GM19023 (cell line): ENCODE measurements at regions not wholly inside any gene's neighbourhood (a gene's known extent, or its start where the extent isn't known, plus 50 kb on each side); places are given as distances from the start of the nearest gene placed in this dataset.
"Not testable (repeated sequence)": the region's sequence is repeated elsewhere in the genome, so short reads cannot be mapped to it uniquely, and the experiment has no call there.

ENCODE experiments used
- ATAC-seq: cut with Tn5 transposase; IDR thresholded peaks from one replicate; pipeline ENCODE4 v1.9.1; 2021; ENCODE audit warnings: mild to moderate bottlenecking, moderate library complexity; ENCODE audit not compliant: unreplicated experiment

DNA sequence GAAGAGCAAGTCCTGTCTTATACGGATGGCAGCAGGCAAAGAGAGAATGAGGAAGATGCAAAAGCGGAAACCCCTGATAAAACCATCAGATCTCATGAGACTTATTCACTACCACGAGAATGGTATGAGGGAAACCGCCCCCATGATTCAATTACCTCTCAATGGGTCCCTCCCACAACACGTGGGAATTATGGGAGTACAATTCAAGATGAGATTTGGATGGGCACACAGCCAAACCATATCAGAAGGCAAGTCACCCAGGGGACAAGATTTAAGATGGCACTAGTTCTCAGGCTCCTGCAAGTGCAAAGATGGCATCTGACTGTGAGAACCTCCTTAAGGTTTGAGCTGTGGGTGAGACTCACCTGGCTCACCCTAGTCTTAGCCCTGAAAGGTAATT is 984.3 kb downstream of the AACS start:
- ATAC-seq: not testable (repeated sequence)

DNA sequence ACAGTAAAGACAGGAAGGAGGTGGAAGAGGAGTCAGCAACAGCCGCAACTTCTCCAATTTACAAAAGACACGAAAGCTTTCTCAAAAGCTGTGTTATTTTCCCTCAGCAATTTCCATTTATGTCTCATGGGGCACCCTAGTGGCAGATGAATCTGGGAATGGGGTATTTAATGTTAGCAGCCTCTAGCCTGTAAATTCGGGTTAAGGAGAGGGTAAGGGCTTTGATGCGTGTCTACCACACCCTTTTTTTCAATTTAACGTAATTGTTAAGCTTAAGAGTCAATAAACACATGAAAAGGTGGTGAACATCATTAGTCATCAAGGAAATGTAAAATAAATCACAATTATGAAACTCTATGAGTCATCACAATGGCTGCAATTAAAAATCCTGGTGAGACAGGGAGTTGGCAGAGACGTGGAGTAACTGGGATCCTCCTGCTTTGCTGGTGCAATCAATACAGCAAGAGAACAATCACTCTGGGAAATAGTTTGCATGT is 986.4 kb downstream of the AACS start:
- no peak for ATAC-seq

DNA sequence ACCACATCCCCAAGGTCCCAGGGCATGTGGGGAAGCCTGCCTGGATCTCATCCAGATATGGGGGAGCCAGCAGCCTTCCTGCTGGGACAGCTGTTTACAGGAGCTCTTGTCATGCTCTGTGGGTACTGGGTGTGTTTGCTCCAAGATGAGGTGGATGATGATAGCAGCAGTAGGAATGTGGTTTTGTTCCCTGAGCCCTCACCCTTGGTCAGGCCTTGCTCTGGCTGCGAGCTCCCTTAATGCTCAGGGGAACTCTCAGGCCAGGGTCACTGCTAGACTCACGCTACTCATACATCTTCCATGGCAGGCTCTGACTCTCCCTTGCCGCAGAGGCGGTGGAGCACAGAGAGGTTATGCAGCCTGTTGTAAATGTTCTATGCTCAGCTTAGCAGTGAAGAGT is 990.3 kb downstream of the AACS start:
- no peak for ATAC-seq

DNA sequence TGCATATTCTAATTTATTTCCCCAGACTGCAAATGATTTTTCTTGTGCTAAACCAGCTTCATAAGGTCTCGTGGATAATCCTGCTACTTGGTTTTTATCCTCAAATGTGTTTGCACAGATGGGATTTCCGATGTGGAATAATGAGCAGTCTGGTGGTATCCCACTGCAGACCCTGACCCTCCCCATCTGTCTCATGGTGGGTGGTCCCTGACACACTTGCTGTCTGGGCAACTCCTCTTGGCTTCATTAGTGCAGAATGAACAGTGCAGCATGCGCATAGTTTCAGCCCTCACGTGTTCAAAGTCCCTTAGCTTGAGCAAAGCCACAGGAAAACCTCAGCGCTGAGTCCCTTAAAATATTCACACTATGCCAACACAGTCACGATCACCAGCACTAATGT is 996.5 kb downstream of the AACS start:
- no peak for ATAC-seq

DNA sequence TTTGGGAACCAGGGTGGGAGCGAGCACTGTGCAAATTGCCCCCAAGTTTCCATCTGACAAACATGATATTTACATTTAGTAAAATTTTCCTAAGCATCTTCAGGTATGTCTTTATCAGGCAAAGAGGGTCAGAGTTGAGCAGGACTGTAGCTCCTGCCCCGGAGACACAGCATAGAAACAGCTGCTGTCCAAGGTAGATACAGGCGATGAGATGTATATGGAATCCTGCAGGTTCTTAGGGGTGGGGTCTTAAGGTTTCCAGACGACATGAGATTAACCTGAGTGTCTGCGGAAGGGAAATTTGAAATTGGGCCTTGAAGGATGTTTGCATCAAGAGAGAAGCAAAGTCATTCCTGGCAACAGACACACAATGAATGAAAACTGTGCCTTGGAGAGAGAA is 998.8 kb downstream of the AACS start:
- ATAC-seq: no peak

DNA sequence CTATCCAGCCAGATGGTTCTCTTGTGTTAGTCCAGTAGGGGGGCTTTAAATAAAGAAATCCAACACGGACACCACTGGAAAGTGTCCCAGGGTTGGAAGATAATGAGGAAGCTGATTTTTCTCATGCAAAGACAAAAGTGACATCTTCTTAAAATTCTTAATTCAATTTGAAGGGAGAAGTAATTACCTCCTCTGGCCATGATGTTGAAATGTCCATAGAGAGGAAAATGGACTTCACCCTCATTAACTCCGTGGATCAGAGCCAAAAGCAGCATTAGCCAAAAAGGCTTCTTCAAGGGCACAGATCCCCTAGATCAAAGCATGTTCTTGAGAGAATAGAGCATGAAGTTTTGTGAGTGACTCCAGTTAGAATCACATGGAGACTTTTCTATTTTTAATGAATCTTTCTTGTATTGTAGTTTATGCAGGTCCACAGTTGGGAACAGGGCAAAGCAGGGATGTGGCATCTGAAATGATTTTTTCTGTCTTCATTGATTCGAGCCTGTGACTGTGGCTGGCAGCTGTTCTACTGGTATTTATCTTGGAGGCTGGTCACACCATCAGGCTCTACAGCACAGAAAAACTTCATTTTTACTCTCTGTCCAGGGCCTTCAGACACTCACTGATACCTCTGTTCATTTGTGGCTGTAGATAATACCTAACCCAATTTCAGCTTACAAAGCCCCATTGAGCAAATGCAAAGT is 1002.5 kb downstream of the AACS start:
- ATAC-seq: no peak

DNA sequence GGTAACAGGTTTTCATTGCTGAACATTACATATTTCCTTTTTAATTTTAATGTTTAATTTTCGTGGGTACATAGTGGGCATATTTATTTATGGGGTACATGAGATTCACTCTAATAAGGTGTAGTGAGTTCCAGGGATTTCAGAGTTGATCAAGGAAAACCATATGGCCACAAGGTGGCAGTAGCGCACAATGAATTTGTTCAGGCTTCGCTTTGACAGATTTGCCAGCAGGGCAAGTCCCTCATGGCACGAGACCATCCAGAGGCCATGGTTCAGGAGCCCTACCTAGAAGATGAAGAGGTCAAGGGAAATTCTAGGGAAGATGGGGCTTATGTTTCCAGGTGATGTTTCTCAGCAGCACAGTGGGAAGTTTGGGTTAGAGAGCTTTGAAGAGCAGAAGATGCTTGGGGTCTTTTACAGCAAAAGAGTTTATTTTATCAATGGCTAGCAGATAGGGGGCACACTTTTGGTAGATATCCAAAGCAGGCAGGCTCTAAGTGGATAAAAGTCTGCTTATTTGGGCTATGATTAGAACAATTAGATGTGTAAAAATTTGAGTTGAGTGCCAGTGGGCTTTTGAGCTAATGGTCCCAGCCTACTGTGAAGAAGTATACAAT is 1004.4 kb downstream of the AACS start:
- ATAC-seq: no peak

DNA sequence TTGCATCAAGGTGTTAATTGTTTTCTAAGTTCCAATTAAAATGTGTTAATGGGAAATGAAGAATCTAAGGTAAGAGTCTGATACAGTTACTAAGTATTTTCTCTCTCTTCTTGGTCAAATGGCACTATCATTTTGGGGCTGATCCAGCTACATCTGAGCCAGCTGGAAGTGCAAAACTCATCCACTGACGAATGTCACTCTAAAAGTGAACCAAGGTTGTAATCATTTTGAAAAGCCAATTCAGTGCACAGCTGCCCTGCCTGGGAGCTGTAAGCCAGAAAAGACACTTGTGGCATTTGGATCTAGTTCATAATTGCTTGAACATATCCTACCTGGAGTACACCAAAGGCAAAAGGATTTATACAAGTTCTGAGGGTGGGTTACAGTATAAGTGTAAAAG is 1011.3 kb downstream of the AACS start:
- no peak for ATAC-seq

DNA sequence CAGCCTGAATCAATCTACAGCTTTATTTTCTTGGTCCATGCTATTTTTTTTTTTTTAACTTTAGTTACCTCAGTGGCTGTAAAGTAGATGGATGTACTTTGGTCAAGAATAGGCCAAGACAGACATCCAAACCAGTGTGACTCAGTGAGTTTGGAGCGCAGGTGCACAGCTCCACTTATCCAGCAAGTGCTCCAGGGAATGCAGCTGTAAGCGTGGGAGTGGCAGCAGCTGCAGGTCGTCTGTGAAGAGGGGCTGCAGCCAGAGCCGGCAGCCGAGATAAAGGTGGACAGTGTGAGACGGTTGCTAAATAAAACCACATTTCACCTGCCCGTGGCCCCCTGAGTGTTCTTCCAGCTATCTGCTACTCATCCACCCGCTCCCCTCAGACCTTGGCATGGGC is 1018.7 kb downstream of the AACS start:
- no peak for ATAC-seq

DNA sequence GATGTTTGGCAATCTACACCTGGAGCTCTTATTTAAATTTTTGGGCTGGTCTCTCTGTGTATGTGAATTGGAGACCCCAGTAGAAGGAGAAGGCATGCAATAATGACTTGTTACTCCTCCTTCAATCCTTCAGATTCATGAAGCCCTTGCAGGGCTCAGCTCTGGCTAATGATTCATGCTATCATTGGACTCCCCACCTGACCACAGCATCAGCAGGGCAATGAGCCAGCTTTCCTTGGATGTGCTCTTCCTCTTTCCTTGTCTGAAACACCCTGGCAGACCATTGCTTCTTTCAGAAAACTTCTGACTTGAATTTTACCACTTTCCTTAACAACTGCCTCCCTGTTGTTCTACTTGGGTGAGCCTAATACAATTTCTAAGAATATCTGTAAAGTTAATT is 1019.2 kb downstream of the AACS start:
- no peak for ATAC-seq

DNA sequence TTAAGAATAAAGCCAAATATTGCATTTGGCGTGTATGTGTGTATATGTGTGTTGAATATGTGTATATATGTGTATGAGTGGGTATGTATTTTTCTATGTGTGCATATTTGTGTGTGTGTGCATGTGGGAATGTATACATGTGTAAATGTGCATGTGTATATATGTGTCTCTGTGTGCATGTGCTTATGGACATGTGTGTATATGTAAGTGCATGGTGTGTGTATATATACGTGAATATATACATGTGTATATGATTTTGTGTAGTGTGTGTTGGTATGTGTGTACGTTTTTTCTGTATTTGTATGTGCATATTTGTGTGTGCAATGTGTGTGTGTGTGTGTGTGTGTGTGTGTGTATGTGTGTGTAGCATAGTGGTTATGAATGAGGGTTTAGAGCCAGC is 1021.0 kb downstream of the AACS start:
- ATAC-seq: no peak

DNA sequence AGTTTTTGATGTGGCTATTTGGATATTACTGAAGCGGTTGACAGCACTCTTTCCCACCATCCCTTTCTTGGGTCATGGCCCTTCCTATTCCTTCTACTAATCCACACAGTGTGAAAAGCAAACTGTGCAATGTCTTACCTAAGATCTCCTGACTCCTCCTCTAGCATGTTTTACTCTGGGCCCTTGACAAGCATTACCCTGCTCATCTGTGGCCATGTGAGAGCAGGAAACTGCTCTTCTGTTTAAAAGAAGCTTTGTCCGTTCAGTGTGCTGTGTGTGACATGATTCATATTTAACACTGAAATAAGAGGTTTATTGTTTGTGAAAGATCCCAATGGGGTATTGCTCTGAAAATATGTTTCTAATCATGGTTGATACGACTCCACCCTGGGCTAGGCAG is 1022.5 kb downstream of the AACS start:
- no peak for ATAC-seq

DNA sequence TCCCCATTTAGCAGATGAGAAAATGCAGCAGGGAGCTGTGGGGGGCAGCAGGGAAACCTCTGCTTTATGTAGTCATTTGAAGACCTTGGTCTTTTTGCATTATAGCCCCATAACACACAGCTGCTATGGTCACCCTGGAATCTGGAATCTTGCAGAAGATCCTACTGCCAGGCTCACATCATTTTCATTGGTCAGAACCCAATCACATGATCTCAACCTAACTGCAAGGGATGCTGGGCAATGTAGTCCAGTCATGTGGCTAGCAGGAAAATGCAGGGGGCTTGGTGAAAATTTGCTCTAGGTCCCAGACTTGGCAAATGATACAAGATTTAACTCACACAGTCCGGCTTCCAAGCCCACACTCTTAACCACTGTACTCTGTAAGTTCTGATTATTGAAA is 1028.7 kb downstream of the AACS start:
- no peak for ATAC-seq

DNA sequence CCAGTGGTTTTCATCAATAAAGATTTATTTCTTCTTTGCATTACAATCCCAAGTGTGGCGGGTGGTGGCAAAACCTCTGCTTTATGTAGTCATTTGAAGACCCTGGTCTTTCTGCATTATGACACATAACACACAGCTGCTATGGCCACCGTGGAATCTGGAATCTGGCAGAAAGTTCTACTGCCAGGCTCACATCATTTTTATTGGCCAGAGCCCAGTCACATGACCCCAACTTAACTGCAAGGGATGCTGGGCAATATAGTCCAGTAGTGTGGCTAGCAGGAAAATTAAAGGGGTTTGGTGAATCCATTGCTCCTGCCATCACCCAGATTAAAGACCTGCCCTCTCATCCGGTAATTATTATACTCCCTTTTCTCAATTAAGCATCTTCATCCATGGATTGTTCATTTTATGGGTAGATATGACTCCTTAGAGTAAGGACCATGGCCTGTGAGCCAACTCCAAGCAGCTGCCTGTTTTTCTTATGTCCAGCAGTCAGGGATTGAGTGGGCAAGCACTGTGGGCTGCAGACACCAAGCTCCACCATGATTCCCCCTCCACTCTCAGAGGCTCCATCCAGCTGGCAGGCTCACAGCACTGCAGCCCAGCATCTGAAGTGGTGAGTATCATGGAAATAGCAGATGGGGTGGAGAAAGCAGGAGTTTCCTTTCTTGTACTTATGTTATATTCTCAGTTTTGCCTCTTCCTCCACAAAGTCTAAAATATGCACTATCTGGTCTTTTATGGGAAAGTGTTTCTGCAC is 1030.7 kb downstream of the AACS start:
- ATAC-seq: no peak

DNA sequence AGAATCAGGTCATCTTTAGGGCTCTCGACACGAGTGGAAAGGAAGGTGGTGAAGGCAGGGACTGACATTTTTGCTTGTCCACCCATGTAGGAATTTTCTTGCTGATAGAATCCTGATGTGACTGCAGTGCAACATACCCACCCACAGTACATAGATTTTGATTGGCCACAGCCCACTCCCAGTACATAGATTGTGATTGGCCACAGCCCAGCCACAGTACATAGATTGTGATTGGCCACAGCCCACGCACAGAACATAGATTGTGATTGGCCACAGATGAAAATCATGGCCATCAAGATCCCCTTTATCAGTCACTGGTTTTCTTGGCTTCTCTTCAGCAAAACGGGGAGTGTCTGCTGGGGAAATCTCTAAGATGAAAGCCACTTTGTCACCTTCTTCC is 1041.5 kb downstream of the AACS start:
- no peak for ATAC-seq

DNA sequence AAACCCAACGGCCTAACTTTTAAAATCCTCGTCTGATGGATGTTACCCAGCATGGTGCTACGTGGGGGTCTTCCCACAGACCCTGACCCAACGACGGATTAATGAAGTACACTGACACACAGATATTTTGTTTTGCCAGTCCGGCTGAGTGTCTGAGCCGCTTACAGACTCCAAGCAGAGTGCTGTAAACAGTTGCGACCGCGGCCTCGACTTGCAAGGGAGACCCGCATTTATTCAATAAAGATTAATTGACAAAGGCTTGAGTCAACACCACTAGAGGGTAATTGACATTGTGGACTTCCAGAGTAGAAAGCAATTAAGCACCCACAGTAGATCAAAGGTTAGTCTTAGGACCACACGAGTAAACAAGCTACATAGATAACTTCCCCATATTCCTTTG is 1042.4 kb downstream of the AACS start:
- ATAC-seq: no peak

DNA sequence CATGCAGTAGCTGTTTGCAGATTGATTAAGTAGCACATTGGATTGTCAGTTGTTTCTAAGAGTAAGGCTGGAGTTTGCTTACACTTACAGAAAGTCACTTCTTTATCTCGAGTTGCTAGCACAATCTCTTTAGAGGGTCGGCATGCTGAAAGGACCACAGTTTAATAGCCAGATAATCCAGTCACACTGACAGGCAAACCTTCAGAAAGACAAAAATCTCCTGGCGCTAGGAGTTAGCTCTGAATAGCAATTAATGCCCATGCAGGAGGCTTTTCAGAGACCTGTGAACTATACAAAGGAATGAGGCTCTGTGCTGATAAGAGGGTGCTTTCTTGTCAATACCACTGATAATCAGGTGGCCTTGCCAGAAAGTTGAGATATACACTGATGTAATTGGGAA is 1043.0 kb downstream of the AACS start:
- ATAC-seq: no peak

DNA sequence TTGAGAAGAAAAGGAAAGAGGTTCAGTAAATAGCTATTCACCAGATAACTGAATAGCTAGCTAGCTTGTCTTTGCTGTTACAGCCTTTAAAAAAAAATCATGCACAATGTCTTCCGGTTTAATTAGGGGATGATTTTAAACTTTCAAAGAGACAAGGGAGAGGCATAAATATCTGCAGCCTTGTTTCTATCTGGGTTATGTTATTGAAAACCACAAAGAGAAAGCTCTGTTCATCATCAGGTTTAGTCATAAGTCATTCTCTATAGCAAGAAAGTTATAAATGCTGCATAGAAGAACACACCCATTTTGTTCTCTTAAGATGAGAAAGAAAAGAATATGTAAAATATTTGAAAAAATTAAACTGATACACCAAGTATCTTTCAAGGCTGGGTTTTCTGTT is 1046.9 kb downstream of the AACS start:
- ATAC-seq: no peak

DNA sequence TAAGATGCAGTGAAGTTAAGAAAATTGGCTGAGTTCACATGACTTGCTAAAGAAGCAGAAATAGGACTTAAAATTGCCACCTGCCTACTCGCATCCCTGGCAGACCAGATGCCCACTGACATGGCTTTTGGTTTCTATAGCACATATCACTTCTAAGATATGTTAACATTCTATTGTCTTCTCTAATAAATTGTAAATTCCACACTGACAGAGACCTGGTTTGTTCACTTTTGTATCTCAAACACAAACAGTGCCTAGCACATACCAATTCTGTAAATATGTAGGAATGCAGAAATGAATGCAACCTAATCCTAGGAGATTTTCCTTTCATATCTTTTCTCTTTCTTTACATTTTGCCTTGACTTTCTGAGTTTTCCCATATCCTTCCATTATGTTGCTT is 1047.6 kb downstream of the AACS start:
- no peak for ATAC-seq

DNA sequence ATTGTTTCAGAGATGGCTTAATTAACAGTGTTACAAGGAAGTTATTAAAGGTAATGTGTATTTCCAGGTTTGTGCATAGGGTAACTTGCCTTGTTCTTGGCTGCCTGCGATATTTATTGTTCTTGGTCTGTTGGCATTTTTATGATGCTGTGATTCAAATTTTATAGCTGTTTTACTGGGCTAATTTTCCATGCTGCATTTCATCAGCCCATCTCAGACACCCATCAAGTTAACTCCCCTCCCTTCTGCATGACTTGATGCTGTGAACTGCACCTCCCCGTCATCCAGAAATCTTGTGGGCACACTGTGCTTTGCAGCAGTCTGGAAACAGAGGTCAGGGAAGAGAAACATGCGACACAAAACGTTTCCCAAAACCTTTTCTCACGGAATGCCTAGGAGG is 1049.2 kb downstream of the AACS start:
- no peak for ATAC-seq

DNA sequence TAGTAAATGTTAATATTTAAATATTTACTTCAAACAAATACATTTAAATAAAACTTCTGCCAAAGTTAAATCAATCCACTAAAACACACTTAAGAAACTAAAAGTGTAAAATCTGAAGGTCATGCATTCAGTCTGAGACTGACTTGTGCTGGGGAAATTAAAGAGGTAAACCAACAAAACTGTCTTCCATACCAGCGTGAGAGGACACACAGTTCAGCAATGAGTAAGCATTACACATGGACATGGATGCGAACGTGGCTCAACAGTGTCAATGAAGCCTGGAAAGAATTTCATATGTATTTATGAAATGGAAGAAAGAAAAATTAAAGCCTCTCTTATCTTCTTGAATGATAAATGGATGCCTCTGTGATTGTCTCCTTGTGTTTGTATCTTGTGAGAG is 1052.3 kb downstream of the AACS start:
- ATAC-seq: no peak

DNA sequence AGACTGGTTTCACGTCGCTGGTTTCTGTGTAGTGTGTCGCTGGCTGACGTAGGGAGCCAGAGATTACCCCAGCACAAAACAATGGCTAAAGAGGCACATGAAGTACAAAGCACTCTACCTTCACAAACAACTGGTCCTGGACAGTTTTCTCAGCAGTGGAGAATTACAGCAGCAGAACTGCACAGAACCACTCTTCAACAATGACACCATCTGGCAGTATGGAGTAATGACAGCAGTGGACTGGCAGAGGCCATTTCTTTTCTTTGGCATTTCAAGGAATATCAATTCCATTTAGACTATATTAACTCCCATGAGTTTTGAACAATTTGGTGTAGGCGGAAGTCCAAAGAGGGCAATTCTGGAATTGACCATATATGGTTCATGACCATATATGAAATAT is 1074.1 kb downstream of the AACS start:
- ATAC-seq: no peak
